ENCODE measurements at regions not wholly inside any gene's neighbourhood (a gene's known extent, or its start where the extent isn't known, plus 50 kb on each side); places are given as distances from the start of the nearest gene placed in this dataset.

GRCh38 chr7:25586513-25586912, 358.2 kb upstream of the NPVF start:
- TF ChIP-seq POLR2A (IDR thresholded peaks at IDR 0.05): no peak
- TF ChIP-seq CTCF (IDR thresholded peaks at IDR 0.05): no peak

Measured in testis (tissue), 2 donors.